ENCODE measurements at regions not wholly inside any gene's neighbourhood (a gene's known extent, or its start where the extent isn't known, plus 50 kb on each side); places are given as distances from the start of the nearest gene placed in this dataset.

DNA sequence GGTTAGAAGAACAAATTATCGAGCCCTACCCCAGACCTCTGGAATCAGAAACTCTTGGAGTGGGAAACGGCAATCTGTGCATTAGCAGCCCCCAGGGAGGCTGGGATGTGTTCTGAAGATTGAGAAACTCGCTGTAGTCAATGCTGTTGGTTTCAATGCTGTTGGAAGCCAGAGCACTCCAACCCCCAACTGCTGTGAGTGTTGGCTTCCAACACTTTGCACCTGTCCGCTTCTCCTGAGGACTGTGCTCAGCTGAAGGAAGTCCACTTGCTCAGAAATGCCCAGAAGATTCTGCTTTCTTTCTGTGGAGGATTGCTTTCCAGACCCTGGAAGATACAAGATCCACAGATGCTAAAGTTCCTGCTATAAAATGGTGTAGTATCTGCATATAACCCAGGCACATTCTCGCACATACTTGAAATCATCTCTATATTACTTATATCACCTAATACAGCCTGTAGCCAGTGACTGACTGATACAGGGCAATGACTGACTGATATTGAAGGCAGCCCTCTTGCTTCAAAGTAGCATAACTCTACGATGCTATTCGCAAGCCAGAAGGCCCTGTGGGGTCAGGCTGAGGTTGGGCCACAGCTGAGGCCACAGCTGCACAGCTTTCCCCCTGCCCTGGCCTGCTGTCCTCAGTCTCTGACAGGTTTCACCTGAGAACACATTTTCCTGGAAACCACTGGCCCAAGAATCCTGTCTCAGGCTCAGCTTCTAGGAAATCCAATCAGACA, 757.7 kb upstream of the ID2 start:
- DNase-seq (ENCODE audit: low read depth) = no peak
- TF ChIP-seq, protein P1, sequence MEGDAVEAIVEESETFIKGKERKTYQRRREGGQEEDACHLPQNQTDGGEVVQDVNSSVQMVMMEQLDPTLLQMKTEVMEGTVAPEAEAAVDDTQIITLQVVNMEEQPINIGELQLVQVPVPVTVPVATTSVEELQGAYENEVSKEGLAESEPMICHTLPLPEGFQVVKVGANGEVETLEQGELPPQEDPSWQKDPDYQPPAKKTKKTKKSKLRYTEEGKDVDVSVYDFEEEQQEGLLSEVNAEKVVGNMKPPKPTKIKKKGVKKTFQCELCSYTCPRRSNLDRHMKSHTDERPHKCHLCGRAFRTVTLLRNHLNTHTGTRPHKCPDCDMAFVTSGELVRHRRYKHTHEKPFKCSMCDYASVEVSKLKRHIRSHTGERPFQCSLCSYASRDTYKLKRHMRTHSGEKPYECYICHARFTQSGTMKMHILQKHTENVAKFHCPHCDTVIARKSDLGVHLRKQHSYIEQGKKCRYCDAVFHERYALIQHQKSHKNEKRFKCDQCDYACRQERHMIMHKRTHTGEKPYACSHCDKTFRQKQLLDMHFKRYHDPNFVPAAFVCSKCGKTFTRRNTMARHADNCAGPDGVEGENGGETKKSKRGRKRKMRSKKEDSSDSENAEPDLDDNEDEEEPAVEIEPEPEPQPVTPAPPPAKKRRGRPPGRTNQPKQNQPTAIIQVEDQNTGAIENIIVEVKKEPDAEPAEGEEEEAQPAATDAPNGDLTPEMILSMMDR (conservative IDR thresholded peaks at IDR 0.05; ENCODE audit: low read depth, low read length) = no peak
- H3K4me3 ChIP-seq (ENCODE audit: low read depth, low read length) = no peak overlapping the region

DNA sequence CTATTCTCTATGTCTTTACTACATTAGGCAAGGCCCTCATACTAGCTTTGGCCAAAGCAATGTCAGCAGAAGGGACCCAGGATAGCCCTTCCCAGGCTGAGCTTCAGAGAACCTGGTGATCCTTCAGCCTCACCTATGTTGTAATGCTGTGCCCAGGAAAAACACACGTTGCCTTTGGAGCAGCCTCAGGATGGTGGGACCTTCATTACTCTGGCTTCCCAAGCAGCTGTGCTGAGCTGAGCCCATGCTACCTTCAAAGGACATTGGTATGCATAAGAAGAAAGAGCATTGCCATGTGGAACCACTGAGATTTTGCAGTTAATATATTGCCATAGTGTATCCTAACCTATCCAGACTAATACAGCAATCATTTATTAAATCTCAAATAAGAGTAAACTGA, 756.4 kb upstream of the ID2 start:
- TF ChIP-seq, protein P1 (conservative IDR thresholded peaks at IDR 0.05; ENCODE audit: low read depth, low read length) = no peak
- no peak overlapping the region for H3K4me3 ChIP-seq (ENCODE audit: low read depth, low read length)

DNA sequence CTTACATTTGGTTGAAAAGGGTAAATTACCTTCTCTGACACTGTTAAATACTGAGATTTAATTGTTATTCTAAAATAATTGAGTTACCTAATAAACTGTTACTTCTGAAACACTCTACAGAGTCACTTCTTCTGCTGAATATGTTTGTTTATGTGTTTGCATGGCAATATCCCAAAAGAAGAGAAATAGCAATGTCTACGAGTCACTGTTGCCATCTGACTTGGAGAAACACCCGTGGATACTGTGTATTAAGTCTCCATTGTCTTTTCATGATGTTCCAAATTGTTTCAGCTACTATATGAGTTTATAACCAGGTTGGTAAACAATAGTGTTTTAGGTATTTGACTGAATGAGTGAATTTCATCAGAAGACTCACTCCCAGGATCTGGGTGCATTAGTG, 754.2 kb upstream of the ID2 start:
- DNase-seq (ENCODE audit: low read depth) = no peak
- TF ChIP-seq, protein P1 (conservative IDR thresholded peaks at IDR 0.05; ENCODE audit: low read depth, low read length) = no peak
- no peak overlapping the region for H3K4me3 ChIP-seq (ENCODE audit: low read depth, low read length)

More for the DNA sequence above, 756.4 kb upstream of the ID2 start:
- DNase-seq (ENCODE audit: low read depth) = no peak

DNA sequence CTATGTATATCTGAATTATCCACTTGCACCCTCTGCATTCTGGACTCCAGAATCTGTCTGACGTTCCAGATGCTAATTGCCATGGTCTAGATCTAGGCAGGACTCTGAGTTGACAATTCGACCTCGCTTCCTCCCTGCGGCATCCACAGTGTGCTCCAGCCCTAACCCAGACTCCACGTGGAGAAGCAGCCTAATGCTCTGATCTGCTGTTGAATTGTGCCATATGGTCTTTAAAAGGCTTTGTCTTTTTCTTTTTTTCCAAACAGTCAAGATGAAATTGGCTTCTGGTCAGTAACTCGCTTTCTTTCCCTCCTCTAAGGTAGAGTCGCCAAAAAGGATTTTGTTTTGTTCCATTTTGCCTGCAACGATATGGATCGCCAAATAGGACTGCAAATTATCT, 752.6 kb upstream of the ID2 start:
- no peak overlapping the region for H3K4me3 ChIP-seq (ENCODE audit: low read depth, low read length)
- TF ChIP-seq, protein P1 (conservative IDR thresholded peaks at IDR 0.05; ENCODE audit: low read depth, low read length) = no peak

DNA sequence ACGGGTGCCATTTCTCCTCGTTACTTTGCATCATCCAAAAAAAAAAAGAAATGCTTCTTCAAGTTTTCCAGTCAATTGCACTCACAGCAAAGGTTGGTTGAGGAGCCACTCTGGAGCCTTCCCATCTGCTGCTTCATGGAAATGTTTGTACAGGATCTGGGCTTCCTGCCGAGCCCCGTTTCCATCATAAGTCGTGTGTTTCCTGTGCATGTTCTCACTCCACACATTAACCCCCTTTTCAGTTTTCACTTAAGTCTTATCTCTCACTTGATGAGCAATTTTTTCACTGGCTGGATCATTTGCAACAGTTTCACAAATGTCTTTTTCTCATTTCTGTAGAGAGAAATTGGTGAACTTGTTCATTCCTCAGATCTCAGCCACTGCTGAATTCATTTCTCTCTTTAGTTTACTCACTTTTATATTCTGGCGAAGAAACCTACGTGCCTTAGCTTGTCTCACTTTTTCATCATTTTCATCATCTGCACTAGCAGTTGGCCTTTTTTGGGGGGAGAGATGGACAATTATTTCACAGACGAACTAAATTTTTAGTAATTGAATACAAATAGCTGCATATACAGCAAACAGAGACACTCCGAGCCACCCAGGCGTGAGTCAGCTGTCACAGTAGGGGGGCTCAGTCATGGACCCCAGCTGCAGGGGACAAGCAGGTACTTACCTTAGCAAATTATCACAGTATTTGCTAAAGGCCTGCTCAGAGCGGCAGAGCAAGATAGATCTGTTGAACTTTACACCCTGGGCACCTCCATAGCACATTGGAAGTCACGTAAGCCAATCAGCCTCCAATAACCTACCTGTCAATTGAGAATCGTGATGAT, 750.8 kb upstream of the ID2 start:
- DNase-seq (ENCODE audit: low read depth) = no peak
- TF ChIP-seq, protein P1 (conservative IDR thresholded peaks at IDR 0.05; ENCODE audit: low read depth, low read length) = no peak
- no peak overlapping the region for H3K4me3 ChIP-seq (ENCODE audit: low read depth, low read length)

More for the DNA sequence above, 752.6 kb upstream of the ID2 start:
- no peak for DNase-seq (ENCODE audit: low read depth)

DNA sequence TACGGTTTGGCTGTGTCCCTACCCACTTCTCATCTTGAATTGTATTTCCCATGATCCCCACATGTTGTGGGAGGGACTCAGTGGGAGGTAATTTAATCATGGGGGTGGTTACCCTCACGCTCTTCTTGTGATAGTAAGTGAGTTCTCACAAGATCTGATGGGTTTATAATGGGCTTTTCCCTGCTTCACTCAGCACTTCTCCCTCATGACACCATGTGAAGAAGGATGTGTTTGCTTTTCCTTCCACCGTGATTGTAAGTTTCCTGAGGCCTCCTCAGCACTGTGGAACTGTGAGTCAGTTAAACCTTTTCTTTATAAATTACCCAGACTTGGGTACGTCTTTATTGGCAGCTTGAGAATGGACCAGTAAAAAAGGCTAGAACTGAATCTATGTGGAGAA, 750.0 kb upstream of the ID2 start:
- TF ChIP-seq, protein P1 (conservative IDR thresholded peaks at IDR 0.05; ENCODE audit: low read depth, low read length) = no peak
- no peak overlapping the region for H3K4me3 ChIP-seq (ENCODE audit: low read depth, low read length)
- DNase-seq (ENCODE audit: low read depth) = no peak

All from epithelial cell of proximal tubule (primary cell).